Uterus (tissue), 3 donors: ENCODE measurements at regions not wholly inside any gene's neighbourhood (a gene's known extent, or its start where the extent isn't known, plus 50 kb on each side); places are given as distances from the start of the nearest gene placed in this dataset.

Source experiments
- DNase-seq, 2 donors: peaks; one replicate each; pipeline ENCODE4 v3.0.0-alpha.2; 2019 to 2020
- H3K27ac ChIP-seq, 2 donors: fragments of 200-600 bp; sonication (generic); 1 replicate in 1 of 2; 2 replicates in 1 of 2; pipeline ENCODE4 v1.5.1; 2016 to 2018
- H3K27me3 ChIP-seq, 2 donors: fragments of 200-600 bp; sonication (generic); one replicate each; pipeline ENCODE4 v1.5.1; 2018 to 2019; ENCODE audit warnings: control low read depth in 1 of 2
- H3K36me3 ChIP-seq, 2 donors: fragments of 200-600 bp; sonication (generic); one replicate each; pipeline ENCODE4 v1.5.1; 2019; ENCODE audit warnings: control low read depth in 1 of 2
- H3K4me1 ChIP-seq, 2 donors: fragments of 200-600 bp; sonication (generic); one replicate each; pipeline ENCODE4 v1.5.1; 2018 to 2019; ENCODE audit warnings: control low read depth in 1 of 2
- H3K4me3 ChIP-seq, 2 donors: fragments of 200-600 bp; sonication (generic); 1 replicate in 1 of 2; 2 replicates in 1 of 2; pipeline ENCODE4 v1.5.1; 2018 to 2019; ENCODE audit warnings: mild to moderate bottlenecking in 1 of 2
- H3K9me3 ChIP-seq, 2 donors: fragments of 200-600 bp; sonication (generic); one replicate each; pipeline ENCODE4 v1.5.1; 2019; ENCODE audit warnings: control low read depth in 1 of 2
- POLR2A ChIP-seq, 2 donors: fragments of 450-650 bp; IDR thresholded peaks; one replicate each; pipeline ENCODE4 v1.6.1; 2016; ENCODE audit warnings: antibody characterized with exemption in 2 of 2, mild to moderate bottlenecking in 1 of 2, moderate library complexity in 1 of 2
- intact Hi-C: fragments of 100-400 bp; cut with DNase I; formaldehyde crosslinking; loops from one replicate; pipeline ENCODE4 v1.15.1; 2023; ENCODE audit warnings: low total_unique reads
- TF ChIP-seq, protein P1 (sequence below), 4 experiments: fragments of 200-600 bp in 2 of 4; fragments of 450-650 bp in 2 of 4; sonication (generic) in 2 of 4; IDR thresholded peaks; one replicate each; pipeline ENCODE4 v1.5.1; 2016 to 2019; ENCODE audit warnings: antibody characterized with exemption in 4 of 4, mild to moderate bottlenecking in 2 of 4, moderate library complexity in 1 of 4
- donor health status: DM: yes; HTN: yes; CAD: no.

DNA sequence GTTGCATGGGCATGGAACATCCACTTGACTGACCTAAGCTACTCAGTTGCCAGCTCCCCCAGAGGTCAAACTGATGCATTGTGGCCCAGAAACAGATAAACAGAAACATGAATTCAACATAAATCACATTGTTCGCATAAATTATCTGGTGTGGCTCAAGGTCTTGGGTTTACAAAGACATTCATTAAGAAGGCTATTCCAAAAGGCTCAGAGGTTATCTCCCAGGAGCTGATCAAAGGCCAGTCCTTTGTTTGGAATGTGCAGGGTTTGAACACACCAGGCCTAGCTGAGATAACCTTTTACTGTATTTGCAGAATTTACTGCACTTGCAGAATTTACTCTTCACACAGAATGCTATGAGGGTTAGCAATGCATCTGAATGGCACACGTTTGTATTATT lies 96.4 kb upstream of the DCD start:
- no peaks in the 10 kb centered on the region for H3K9me3 ChIP-seq
- intact Hi-C loops: no loop called here
- DNase-seq: no peak
- H3K4me3 ChIP-seq: no peak overlapping the region
- no peaks in the 10 kb centered on the region for H3K4me1 ChIP-seq
- H3K27me3 ChIP-seq: no peaks in the 10 kb centered on the region
- H3K27ac ChIP-seq: no peak overlapping the region
- TF ChIP-seq, protein P1, sequence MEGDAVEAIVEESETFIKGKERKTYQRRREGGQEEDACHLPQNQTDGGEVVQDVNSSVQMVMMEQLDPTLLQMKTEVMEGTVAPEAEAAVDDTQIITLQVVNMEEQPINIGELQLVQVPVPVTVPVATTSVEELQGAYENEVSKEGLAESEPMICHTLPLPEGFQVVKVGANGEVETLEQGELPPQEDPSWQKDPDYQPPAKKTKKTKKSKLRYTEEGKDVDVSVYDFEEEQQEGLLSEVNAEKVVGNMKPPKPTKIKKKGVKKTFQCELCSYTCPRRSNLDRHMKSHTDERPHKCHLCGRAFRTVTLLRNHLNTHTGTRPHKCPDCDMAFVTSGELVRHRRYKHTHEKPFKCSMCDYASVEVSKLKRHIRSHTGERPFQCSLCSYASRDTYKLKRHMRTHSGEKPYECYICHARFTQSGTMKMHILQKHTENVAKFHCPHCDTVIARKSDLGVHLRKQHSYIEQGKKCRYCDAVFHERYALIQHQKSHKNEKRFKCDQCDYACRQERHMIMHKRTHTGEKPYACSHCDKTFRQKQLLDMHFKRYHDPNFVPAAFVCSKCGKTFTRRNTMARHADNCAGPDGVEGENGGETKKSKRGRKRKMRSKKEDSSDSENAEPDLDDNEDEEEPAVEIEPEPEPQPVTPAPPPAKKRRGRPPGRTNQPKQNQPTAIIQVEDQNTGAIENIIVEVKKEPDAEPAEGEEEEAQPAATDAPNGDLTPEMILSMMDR (IDR thresholded peaks at IDR 0.05): no peak
- no peak for TF ChIP-seq POLR2A (IDR thresholded peaks at IDR 0.05)
- no peaks in the 10 kb centered on the region for H3K36me3 ChIP-seq

DNA sequence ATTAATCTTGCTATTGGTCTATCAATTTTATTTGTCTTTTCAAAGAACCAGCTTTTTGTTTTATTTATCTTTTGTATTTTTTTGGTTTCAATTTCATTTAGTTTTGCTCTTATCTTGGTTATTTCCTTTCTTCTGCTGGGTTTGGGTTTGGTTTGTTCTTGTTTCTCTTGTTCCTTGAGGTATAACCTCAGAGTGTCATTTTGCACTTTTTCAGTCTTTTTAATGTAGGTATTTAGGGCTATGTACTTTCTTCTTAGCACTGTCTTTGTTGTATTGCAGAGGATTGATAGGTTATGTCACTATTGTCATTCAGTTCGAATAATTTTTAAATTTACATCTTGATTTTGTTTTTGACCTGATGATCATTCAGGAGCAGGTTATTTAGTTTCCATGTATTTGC lies 92.7 kb upstream of the DCD start:
- intact Hi-C loops: no loop called here
- no peak overlapping the region for H3K4me3 ChIP-seq
- no peaks in the 10 kb centered on the region for H3K4me1 ChIP-seq
- H3K9me3 ChIP-seq: no peaks in the 10 kb centered on the region
- H3K36me3 ChIP-seq: no peaks in the 10 kb centered on the region
- TF ChIP-seq, protein P1 (IDR thresholded peaks at IDR 0.05): no peak
- TF ChIP-seq POLR2A (IDR thresholded peaks at IDR 0.05): no peak
- H3K27ac ChIP-seq: no peak overlapping the region
- DNase-seq: no peak
- no peaks in the 10 kb centered on the region for H3K27me3 ChIP-seq

DNA sequence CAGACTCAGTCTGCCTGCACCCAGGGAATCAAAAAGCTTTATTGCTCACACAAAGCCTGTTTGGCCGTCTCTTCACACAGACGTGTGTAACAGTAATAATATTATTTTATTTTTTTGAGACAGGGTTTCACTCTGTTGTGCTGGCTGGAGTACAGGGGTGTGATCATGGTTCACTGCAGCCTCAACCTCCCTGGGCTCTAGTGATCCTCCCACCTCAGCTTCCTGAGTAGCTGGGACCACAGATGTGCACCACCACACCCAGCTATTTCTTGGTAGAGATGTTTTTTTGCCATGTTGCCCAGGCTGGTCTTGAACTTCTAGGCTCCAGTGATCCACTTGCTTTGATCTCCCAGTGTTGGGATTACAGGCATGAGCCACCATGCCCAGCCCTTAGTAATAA lies 88.4 kb upstream of the DCD start:
- no peak overlapping the region for H3K4me3 ChIP-seq
- H3K9me3 ChIP-seq: no peaks in the 10 kb centered on the region
- H3K27me3 ChIP-seq: no peaks in the 10 kb centered on the region
- no peaks in the 10 kb centered on the region for H3K4me1 ChIP-seq
- TF ChIP-seq, protein P1 (IDR thresholded peaks at IDR 0.05): no peak
- no peak for TF ChIP-seq POLR2A (IDR thresholded peaks at IDR 0.05)
- no peaks in the 10 kb centered on the region for H3K36me3 ChIP-seq
- intact Hi-C loops: no loop called here
- no peak overlapping the region for H3K27ac ChIP-seq
- no peak for DNase-seq

DNA sequence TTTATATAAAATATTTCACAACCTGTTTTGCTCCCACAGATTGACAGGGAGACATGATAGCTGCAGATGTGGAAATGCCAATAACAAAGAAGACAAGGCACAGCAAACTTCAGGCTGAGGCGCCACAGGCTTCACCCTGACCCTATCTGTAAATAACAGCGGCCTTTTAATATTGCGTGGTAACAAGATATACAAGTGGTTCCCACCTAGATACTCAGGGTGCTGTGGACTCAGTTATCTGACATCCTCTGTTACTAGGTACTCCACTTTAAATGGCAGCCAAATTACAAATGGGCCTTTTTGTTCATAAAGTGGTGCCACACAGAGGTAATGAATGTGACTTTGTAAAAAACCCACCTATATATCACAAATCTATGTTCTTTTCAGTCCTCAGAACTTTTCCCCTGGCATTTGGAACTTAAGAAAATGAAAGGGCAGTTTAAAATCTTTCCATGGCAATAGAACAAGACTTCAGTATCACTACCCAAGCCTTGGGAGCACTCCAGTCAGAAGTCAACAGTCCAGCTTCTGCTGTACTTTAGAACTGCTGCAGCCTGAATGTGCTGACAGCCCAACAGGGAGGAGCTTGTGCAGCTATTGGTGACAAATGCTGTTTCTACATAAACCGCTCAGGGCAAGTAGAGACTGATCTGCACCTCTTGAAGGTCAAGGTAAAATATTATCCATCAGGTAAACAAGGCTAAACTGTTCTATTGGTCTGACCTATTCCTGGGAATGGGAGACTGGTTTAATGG lies 86.2 kb upstream of the DCD start:
- Histone ChIP-seq H3K4me1 (no peaks in the 10 kb centered on the region), H3K4me3 (no peak overlapping the region), H3K27me3 (no peaks in the 10 kb centered on the region), H3K9me3 (no peaks in the 10 kb centered on the region), H3K36me3 (no peaks in the 10 kb centered on the region), H3K27ac (no peak overlapping the region)
- intact Hi-C loops: no loop called here
- no peak for DNase-seq
- TF ChIP-seq POLR2A (IDR thresholded peaks at IDR 0.05): no peak
- TF ChIP-seq, protein P1 (IDR thresholded peaks at IDR 0.05): no peak

DNA sequence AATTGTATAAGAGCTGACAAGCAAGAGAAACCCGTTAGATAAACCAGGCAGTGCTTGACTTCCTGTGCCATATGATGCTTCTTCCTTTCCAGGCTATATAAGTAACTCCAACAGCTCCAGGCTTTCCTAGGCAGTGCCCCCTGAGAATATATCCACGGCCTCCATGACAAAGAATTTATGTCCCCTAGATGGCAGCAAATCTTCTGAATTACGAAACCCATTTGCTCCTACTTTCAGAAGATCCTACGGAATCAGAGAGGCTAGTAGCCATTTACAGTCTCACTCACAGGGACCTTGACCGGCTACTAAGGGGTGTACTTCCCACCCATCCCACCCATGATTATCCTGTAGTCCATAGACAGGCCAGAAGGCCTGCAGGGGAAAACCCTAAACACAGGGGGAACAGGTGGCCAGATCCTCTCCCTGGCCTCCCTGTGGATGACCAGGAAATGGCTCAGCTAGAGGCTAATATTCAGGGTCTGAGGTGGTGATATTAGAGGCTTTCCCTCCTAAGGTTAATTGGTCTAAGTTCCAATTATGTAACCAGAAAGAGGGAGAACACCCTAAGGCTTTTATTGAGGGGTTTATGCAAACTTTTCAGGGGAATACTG lies 77.2 kb upstream of the DCD start:
- H3K4me1 ChIP-seq: no peaks in the 10 kb centered on the region
- no peaks in the 10 kb centered on the region for H3K36me3 ChIP-seq
- no peak for DNase-seq
- intact Hi-C loops: no loop called here
- TF ChIP-seq, protein P1 (IDR thresholded peaks at IDR 0.05): no peak
- TF ChIP-seq POLR2A (IDR thresholded peaks at IDR 0.05): no peak
- no peaks in the 10 kb centered on the region for H3K27me3 ChIP-seq
- no peak overlapping the region for H3K4me3 ChIP-seq
- H3K9me3 ChIP-seq: no peaks in the 10 kb centered on the region
- no peak overlapping the region for H3K27ac ChIP-seq
